HG03039 (cell line): ENCODE measurements at regions not wholly inside any gene's neighbourhood (a gene's known extent, or its start where the extent isn't known, plus 50 kb on each side); places are given as distances from the start of the nearest gene placed in this dataset.

Experiments
- ATAC-seq: cut with Tn5 transposase; IDR thresholded peaks from one replicate; pipeline ENCODE4 v1.9.1; 2021; ENCODE audit warnings: mild to moderate bottlenecking, moderate library complexity; ENCODE audit not compliant: unreplicated experiment

DNA sequence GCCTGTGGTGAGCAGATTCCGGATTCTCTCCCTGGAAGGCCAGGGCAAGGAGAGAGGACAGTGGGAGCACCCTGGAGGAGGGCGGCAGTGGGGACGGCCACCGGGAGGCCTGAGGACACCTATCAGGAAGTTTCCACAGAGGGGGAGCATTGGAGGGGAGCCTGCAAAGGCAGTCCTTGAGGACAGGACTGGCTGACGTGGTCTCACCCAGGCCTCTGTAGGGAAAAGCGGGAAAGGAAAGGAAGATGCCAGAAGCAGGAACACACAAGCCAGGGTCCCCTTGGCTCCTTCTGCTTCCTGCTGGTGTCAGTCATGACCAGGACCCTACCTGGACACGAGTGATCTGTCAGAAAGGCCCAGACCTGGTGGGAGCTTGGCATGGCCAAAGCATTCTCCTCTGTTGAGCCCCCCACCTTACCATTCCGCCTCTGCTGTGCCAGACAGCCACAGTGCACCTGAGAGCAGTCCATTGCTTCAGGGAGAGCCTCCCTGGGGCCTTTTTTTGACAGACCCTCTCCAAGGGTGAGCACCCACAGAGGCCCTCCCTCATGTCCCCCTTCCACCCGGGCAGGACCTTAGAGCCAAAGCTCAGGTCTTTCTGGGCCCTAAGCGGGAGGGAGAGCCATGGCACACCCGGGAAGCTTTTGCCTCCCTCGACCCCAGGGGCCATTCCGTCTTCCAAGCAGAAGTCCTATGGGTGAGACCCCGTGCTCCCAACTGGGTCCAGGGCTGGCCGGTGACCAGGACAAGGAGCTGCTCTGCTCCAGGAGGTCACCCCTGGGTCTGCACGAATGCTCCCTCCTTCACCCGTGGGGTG is 333.1 kb downstream of the DYSF start:
- ATAC-seq, result no peak

DNA sequence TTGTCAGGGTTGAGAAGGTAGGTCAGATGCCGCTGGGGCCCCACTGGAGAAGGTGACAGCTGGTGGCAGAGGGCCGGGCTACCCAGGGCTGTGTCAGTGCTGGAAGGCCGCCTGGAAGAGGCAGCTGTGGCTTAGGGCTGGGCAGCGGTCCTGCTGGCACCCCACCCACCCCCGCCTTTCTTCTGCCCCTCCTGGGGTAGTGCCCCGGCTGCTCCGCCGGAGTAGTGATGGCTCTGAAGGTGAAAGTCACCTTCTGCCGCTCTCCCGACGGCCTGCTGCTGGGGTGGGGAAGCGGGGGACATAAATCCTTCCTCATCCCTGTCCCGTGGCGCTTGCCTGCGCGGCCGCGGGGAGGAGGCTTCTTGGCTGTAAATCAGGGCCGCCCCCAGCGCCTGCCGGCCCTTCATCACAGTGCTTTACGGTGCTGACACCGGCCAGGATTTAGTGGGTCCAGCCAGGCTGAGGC is 332.2 kb downstream of the DYSF start:
- ATAC-seq, result no peak

- ATAC-seq, result no peak
Measured at GRCh38 chr2:71784734-71785511, 331.6 kb downstream of the DYSF start.

DNA sequence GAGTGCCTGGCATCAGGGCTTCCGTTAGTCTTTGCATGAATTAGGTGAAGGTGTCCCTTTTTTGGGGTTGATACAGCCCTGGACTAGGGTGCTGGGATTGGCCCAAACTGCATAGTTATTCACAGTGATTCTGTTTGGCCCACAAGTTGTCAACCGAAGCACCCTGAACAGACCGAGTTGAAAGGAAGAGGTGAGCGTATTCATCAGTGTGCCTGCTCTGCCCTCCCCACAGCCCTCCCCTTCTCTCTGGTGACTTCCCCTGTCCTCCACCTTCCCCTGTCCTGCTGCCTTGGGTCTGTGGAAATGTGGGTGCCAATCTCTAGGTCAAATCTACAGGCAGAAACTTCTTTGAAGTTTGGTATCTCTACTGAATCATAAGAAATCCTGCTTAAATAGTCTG is 330.5 kb downstream of the DYSF start:
- no peak for ATAC-seq

DNA sequence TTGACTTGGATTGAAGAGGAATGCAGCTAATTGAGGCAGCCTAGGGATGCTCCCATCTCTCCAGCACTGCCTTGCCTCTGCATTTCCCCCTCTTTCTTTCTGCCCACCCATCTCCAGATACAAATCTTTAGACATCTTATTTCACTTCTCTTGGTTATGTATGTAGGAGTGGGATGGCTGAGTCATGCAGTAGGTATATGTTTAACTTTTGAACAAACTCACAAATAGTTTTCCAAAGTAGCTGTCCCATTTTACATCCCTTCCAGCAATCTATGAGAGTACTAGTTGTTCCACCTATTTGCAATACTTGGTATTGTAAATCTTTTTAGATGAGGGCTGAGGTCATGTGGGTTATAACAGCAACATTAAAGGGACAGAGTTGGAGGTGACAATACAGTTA is 329.9 kb downstream of the DYSF start:
- no peak for ATAC-seq

- ATAC-seq, result no peak
Measured at GRCh38 chr2:71782323-71782722, 329.0 kb downstream of the DYSF start.

GRCh38 chr2:71781695-71782228 is 328.4 kb downstream of the DYSF start:
- no peak for ATAC-seq

GRCh38 chr2:71780162-71780561 is 326.8 kb downstream of the DYSF start:
- no peak for ATAC-seq

GRCh38 chr2:71779774-71780105 is 326.4 kb downstream of the DYSF start:
- ATAC-seq, result no peak

DNA sequence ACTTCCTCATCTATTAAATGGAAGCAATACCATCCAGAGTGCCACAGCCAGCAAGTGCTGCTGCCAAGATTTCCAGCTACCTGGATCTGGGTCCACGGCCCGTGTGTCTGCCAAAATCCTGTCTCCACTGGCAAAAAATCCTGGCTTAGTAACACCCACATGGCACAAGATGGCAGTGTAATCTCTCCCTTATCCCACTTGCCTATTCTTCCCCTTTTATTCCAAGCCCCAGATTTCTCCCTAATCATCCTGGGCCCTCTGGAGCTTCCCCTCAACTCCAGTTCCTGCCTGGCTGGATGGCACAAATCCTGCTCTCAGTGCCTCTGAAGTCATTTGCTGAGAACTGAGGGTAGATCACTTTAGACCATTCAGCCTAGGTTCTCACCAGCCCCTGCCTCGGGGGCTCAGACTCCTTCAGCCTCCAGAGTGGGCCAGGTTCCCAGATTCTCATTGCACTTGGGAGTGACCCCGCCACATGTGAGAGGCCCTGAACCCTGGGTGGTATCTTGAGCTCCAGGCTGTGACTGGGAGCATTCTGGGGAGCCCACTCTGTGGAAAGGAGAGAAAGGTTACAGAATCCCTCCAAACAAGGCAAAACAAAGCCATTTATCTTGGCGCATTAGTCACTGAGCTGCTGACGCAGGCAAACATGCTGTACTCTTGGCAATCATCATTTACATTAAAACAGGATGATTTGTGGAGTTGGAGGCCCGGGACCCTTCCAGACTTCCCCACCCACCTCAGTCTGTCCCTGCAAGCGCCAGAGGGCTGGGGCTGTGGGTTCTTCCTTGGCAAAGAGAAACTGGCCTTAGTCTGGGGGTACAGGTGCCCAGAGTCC is 325.8 kb downstream of the DYSF start:
- ATAC-seq, result no peak

DNA sequence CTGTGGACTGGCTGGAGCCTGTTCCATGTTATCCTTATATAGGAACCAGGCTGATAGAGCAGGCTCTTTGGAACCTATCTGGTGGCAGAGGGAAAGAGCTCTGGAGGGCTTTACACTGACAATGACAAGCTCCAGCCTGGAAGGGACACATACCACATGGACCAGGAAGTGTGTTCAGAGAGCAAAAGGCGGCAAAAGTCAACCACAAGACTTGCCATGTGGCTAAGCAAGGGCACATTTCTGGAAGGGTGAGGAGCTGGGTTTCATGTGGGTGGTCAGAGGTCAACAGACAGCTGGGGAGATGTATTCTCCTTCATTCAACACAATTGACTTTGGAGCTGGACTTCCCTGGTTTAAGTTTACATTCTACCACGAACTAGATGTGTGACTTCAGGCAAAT is 325.2 kb downstream of the DYSF start:
- ATAC-seq, result no peak

DNA sequence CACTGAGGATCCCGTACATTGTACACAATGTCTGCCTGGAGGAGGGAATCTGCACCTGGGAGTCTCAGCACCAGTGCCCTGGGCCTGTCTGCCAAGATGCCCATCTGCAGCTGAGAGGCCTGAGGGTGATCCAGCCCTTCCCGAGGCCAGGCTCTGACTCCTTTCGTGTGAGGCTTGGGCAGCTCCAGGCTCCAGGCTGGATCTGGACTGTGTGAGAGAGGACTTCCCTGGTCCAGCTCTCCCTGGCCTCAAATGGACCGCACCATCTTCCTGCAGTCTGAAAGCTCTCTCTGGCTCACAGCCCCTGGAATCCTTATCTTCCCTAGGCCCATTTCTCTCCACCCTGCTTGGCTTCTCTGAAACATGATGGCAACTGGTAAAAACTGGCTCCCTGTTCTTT is 324.6 kb downstream of the DYSF start:
- ATAC-seq, result no peak

DNA sequence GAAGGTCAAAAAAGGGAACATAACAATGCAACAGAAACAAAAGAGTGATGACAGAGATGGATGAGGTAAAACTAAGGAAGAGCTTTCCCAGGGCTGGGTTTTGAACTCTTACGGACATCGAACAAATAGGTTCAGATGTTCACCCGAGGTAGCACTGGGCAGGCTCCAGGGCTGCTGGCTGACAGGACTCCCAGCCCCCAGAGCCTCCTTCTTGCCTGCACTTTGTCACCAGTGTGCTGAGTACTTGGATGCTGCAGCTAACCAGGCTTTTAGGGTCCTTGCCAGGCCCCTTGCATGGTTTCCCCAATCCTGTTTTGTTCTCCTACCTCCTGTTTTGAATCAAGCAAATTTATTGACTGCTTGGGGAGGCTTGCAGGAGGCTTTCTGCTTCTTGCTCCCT is 322.9 kb downstream of the DYSF start:
- no peak for ATAC-seq

- no peak for ATAC-seq
Measured at GRCh38 chr2:71773218-71773617, 319.9 kb downstream of the DYSF start.

GRCh38 chr2:71772510-71773172 is 319.3 kb downstream of the DYSF start:
- no peak for ATAC-seq

GRCh38 chr2:71767663-71768062 is 314.3 kb downstream of the DYSF start:
- ATAC-seq, result no peak

DNA sequence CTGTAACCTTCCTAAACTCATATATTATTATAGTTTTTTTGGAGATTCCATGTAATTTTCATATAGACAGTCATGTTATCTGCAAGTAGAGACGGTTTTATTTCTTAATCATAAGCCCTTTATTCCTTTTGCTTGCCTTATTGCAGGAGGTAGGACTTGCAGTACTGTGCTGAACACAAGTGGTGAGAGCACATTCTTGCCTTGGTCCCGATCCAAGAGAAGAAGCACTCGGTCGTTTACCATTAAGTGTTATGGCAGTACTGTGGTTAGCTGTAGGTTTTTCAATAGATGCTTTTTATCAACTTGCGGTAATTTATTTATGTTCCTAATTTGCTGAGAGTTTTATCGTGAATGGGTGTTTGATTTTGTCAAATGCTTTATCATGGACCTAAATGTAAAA is 305.7 kb downstream of the DYSF start:
- ATAC-seq, result no peak

DNA sequence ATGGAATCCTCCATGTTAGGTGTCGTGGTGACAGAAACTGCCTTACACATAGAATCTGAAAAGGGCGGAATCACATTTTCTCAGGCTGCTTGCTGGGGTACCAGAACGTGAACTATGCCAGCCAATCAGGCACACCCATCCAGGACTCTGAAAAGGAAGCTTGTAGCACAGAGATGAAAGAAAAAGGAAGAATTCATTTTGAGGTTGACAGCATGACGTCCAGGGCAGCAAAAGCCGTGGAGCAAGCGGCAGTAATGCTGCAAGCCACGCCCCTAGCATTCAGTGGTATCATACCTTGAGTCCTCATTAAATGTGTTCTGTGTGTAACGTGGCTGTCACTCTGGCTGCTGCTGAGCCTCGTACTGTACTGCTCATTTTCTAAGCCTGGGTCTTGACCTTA is 304.0 kb downstream of the DYSF start:
- ATAC-seq, result no peak

- ATAC-seq, result no peak
Measured at GRCh38 chr2:71756280-71756906, 303.0 kb downstream of the DYSF start.

GRCh38 chr2:71751590-71751989 is 298.2 kb downstream of the DYSF start:
- no peak for ATAC-seq
